Neuronal stem cell (in vitro differentiated cells): ENCODE measurements at regions not wholly inside any gene's neighbourhood (a gene's known extent, or its start where the extent isn't known, plus 50 kb on each side); places are given as distances from the start of the nearest gene placed in this dataset.

Experiments used
- DNase-seq: peaks from one replicate; pipeline ENCODE4 v3.0.0-alpha.2; 2013; ENCODE audit warnings: low spot score
- H2AFZ ChIP-seq: one replicate; pipeline ENCODE4 v1.6.1; 2013; ENCODE audit warnings: mild to moderate bottlenecking, low read length, inconsistent platforms
- H2AK5ac ChIP-seq: 2 replicates; pipeline ENCODE4 v1.6.1; 2013; ENCODE audit warnings: low read depth, mild to moderate bottlenecking, inconsistent platforms, low read length, moderate library complexity, mixed read lengths
- H2BK120ac ChIP-seq: 2 replicates; pipeline ENCODE4 v1.6.1; 2013; ENCODE audit warnings: low read depth, mild to moderate bottlenecking, inconsistent platforms, low read length, moderate library complexity, mixed read lengths
- H2BK12ac ChIP-seq: one replicate; pipeline ENCODE4 v1.6.1; 2013; ENCODE audit warnings: low read length, inconsistent platforms
- H2BK15ac ChIP-seq: 2 replicates; pipeline ENCODE4 v1.6.1; 2013; ENCODE audit warnings: mild to moderate bottlenecking, low read length, inconsistent platforms, mixed read lengths
- H2BK5ac ChIP-seq: one replicate; pipeline ENCODE4 v1.6.1; 2013; ENCODE audit warnings: inconsistent platforms, mild to moderate bottlenecking, low read length, moderate library complexity
- H3K14ac ChIP-seq: one replicate; pipeline ENCODE4 v1.6.1; 2013; ENCODE audit warnings: low read length, inconsistent platforms
- H3K18ac ChIP-seq: 2 replicates; pipeline ENCODE4 v1.6.1; 2013; ENCODE audit warnings: low read length, inconsistent platforms
- H3K23ac ChIP-seq: 2 replicates; pipeline ENCODE4 v1.6.1; 2013; ENCODE audit warnings: low read depth, mild to moderate bottlenecking, mixed read lengths, low read length, inconsistent platforms; ENCODE audit not compliant: poor library complexity
- H3K27ac ChIP-seq: replicated peaks from 3 replicates; pipeline ENCODE4 v1.5.1; 2013; ENCODE audit warnings: low read length, inconsistent platforms
- H3K27me3 ChIP-seq, 3 experiments: 2 replicates each; pipeline ENCODE4 v1.6.1; 2013; ENCODE audit warnings: low read length in 3 of 3, mild to moderate bottlenecking in 2 of 3, inconsistent platforms in 1 of 3, low read depth in 1 of 3, mixed read lengths in 1 of 3, moderate library complexity in 1 of 3; ENCODE audit not compliant: control insufficient read depth in 3 of 3, insufficient read depth in 3 of 3
- H3K36me3 ChIP-seq, 2 donors: replicated peaks in 1 of 2; 2 replicates each; pipeline ENCODE4 v1.6.1; 2013; ENCODE audit warnings: low read length in 2 of 2; ENCODE audit not compliant: control insufficient read depth in 2 of 2, insufficient read depth in 2 of 2
- H3K4ac ChIP-seq: 2 replicates; pipeline ENCODE4 v1.6.1; 2013; ENCODE audit warnings: inconsistent platforms, mild to moderate bottlenecking, low read length, moderate library complexity
- H3K4me1 ChIP-seq, 2 donors: 1 replicate in 1 of 2; 2 replicates in 1 of 2; pipeline ENCODE4 v1.6.1; 2013; ENCODE audit warnings: low read length in 2 of 2, low read depth in 1 of 2; ENCODE audit not compliant: control insufficient read depth in 2 of 2, insufficient read depth in 1 of 2
- H3K4me2 ChIP-seq: one replicate; pipeline ENCODE4 v1.6.1; 2013; ENCODE audit warnings: mild to moderate bottlenecking, low read length, inconsistent platforms; ENCODE audit not compliant: insufficient read depth, poor library complexity, severe bottlenecking
- H3K4me3 ChIP-seq, 2 donors: 2 replicates each; pipeline ENCODE4 v1.5.1; 2013; ENCODE audit warnings: low read length in 2 of 2, mild to moderate bottlenecking in 2 of 2, inconsistent platforms in 1 of 2, moderate library complexity in 1 of 2
- H3K79me1 ChIP-seq: one replicate; pipeline ENCODE4 v1.6.1; 2013; ENCODE audit warnings: low read depth, mild to moderate bottlenecking, inconsistent platforms, low read length, moderate library complexity
- H3K9ac ChIP-seq: one replicate; pipeline ENCODE4 v1.6.1; 2013; ENCODE audit warnings: mild to moderate bottlenecking, low read depth, low read length, inconsistent platforms; ENCODE audit not compliant: poor library complexity
- H3K9me3 ChIP-seq, 2 donors: replicated peaks in 1 of 2; 2 replicates each; pipeline versions ENCODE3 to v1.6.1; 2013; ENCODE audit warnings: low read length in 2 of 2, mild to moderate bottlenecking in 2 of 2, inconsistent platforms in 1 of 2, low read depth in 1 of 2, mixed read lengths in 1 of 2, moderate library complexity in 1 of 2; ENCODE audit not compliant: control insufficient read depth in 2 of 2, insufficient read depth in 1 of 2
- H4K8ac ChIP-seq: one replicate; pipeline ENCODE4 v1.6.1; 2013; ENCODE audit warnings: low read depth, mild to moderate bottlenecking, inconsistent platforms, low read length, moderate library complexity
- H4K91ac ChIP-seq: one replicate; pipeline ENCODE4 v1.6.1; 2013; ENCODE audit warnings: low read length, low read depth, mild to moderate bottlenecking, inconsistent platforms; ENCODE audit not compliant: poor library complexity
- WGBS, 2 donors: extraction: QIAGEN DNeasy Blood & Tissue Kit; methylation state at CpG; one replicate each; pipeline ENCODE4 v1.1.7; 2013; ENCODE audit warnings: missing lambda C conversion rate in 2 of 2, mixed read lengths in 1 of 2; ENCODE audit not compliant: insufficient read length in 2 of 2, insufficient replicate concordance in 1 of 2; ENCODE audit errors: extremely low coverage in 2 of 2; 5-methylcytosine and 5-hydroxymethylcytosine counted together

DNA sequence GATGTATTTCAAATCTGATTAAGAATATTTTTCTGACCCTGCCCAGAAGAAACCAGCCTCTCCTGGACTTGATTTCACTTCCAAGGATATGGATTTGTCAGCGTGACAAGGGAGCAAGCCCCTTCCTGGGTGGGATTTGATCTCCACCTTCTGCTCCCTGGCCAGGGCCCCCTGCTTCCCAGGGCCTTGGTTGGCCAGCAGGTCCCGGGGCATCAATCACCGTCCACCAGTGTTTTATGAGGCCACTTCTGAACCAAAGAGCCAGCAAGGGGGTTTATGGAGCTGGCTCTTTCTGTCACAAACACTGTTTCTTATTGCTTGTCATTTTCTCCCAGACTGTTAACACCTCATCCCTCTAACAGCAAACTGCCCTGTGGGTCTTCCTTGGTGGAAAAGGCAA lies 320.5 kb upstream of the SKOR2 start:
- no peak overlapping the region for H3K27ac ChIP-seq

DNA sequence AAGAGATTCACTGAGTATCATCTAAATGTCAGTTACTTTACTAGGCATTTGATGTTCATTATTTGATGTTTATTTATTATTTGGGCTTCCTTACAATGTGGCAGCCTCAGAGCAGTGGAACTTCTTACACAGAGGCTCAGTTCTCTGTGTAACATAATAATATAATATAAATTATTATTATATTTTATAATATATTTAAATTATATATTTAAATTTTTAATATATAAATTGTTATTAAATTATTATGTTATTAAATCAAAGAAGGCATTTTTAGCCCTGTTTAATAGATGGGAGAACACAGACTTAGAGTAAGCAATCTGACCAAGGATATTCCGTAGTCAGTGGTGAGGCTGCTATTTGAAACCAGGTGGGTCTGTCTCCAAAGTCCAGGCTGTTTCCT lies 315.3 kb upstream of the SKOR2 start:
- H3K27me3 ChIP-seq: peaks cover 0 to 3% (median 0%) of the 10 kb centered on the region in 3 experiments
- no peak overlapping the region for H2AFZ ChIP-seq
- no peak overlapping the region for H3K4me2 ChIP-seq
- no peak overlapping the region for H2BK5ac ChIP-seq
- no peak overlapping the region for H2BK12ac ChIP-seq
- no peak overlapping the region for H3K18ac ChIP-seq
- H4K91ac ChIP-seq: no peak overlapping the region
- no peak overlapping the region for H3K4me3 ChIP-seq
- H3K27ac ChIP-seq: no peak overlapping the region
- peaks cover 0 to 2% of the 10 kb centered on the region in 2 donors for H3K9me3 ChIP-seq
- WGBS, 2 donors: no CpG with 5 or more reads among the region's 1 CpG
- no peaks in the 10 kb centered on the region for H3K79me1 ChIP-seq
- no peak overlapping the region for H2BK120ac ChIP-seq
- no peak overlapping the region for H3K9ac ChIP-seq
- H3K23ac ChIP-seq: no peak overlapping the region
- H2BK15ac ChIP-seq: no peak overlapping the region
- no peak overlapping the region for H4K8ac ChIP-seq
- H3K4ac ChIP-seq: no peak overlapping the region
- H3K14ac ChIP-seq: no peak overlapping the region
- no peak for DNase-seq
- no peaks in the 10 kb centered on the region for H3K36me3 ChIP-seq
- no peaks in the 10 kb centered on the region for H3K4me1 ChIP-seq
- H2AK5ac ChIP-seq: no peak overlapping the region

More for the DNA sequence above, 320.5 kb upstream of the SKOR2 start:
- Histone ChIP-seq H2AK5ac (no peak overlapping the region), H2AFZ (no peak overlapping the region), H3K9ac (no peak overlapping the region), H4K8ac (no peak overlapping the region), H3K23ac (no peak overlapping the region), H3K4me1 (peaks cover 0 to 3% of the 10 kb centered on the region in 2 donors), H3K9me3 (no peaks in the 10 kb centered on the region), H3K4ac (no peak overlapping the region), H3K18ac (peak overlapping the region; percentile 81), H3K4me2 (no peak overlapping the region), H2BK15ac (peak overlapping the region; percentile 49), H3K79me1 (no peaks in the 10 kb centered on the region), H3K14ac (no peak overlapping the region), H3K36me3 (no peaks in the 10 kb centered on the region), H2BK12ac (no peak overlapping the region), H3K4me3 (no peak overlapping the region), H2BK120ac (no peak overlapping the region), H3K27me3 (peaks cover 0 to 3% (median 0%) of the 10 kb centered on the region in 3 experiments), H2BK5ac (no peak overlapping the region), H4K91ac (no peak overlapping the region)
- no CpG with 5 or more reads among the region's 3 CpGs for WGBS, 2 donors
- DNase-seq: no peak

DNA sequence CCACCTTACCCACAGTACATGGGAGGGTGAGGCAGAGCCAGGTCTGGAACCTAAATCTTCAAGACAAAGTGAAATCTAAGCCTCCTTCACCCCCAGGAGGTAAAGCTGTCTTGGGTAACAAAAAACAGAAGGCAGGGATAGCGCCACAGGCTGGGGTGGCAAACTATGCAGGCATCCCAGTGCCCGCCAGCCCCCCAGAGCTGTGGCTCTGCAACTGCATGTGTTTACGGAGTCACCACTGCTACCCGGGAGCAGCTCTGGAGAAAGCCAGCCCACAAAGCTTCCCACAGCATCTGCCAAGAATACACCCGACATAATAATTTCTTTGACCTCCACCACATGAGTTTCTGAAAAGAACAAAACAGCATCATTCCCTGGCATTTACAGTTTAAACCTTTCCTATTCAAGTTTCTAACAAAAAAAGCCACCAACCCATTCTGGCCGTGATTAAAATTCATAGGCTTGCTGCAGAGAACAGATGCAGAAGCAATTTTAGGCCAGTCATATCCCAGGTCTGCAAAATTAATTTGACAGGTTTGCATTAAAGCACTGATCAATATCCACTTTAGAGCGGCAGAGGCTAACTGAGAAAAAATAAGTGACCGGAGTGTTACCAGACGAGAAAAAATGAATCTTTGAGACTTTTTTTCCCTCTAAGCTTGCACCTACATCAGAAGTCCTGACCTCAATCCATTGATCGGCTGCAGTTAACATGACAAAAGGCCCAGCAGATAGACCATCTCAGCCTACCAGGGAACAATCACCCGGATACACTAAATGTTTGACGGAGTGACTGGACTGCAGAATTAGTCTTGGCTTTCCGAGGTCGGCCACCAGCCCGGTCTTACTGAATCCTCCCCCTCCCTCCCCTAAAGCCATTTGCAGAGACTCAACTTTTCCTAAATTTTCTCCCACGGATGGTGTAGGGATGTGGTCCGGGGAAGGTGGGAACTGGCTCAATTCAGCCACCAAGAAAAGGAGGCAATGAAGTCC lies 309.6 kb upstream of the SKOR2 start:
- Histone ChIP-seq H3K79me1 (no peaks in the 10 kb centered on the region), H3K4me3 (no peak overlapping the region), H4K91ac (no peak overlapping the region), H3K4me2 (no peak overlapping the region), H3K36me3 (no peaks in the 10 kb centered on the region), H3K27ac (no peak overlapping the region), H3K9me3 (peaks cover 0 to 2% of the 10 kb centered on the region in 2 donors), H2AK5ac (no peak overlapping the region), H2BK5ac (no peak overlapping the region), H2BK120ac (no peak overlapping the region), H2BK12ac (no peak overlapping the region), H3K18ac (no peak overlapping the region), H3K9ac (no peak overlapping the region), H2AFZ (no peak overlapping the region), H2BK15ac (no peak overlapping the region), H3K14ac (no peak overlapping the region), H3K27me3 (no peaks in the 10 kb centered on the region), H3K4me1 (peaks cover 6 to 14% of the 10 kb centered on the region in 2 donors), H3K4ac (no peak overlapping the region), H3K23ac (no peak overlapping the region), H4K8ac (no peak overlapping the region)
- no peak for DNase-seq
- WGBS, 2 donors: no CpG with 5 or more reads among the region's 17 CpGs

DNA sequence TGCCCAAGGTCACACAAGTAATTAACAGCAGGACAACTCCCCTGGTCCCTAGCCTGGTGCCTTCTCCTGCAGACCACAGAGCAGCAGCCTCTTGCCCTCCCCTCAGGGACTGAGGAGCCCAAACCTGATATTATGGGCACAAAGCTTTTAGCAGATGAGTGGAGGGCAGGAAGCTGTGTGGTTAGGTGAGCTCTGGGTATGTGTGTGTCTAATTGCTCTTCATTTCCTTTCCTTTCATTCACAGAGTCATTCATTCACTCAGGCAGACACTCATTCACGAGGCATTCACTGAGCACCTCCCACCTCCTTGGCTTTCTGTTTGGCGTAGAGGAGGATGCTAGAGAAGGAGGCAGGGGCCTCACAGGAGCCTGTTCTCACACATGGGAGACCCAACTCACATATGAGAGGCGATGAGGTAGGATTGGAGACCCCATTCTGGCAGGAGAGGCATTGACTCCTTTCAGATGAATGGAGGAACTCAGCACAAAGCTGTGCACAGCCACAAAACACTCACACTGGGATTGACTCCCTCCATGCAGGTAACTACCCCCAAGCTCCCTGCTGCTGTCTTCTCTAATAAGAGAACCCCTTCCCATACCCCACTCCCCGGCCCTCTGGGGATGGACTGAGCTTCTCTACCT lies 306.8 kb upstream of the SKOR2 start:
- Histone ChIP-seq H3K27ac (no peak overlapping the region), H2AFZ (no peak overlapping the region), H2BK120ac (no peak overlapping the region), H4K8ac (no peak overlapping the region), H3K4me2 (no peak overlapping the region), H3K4me1 (peaks cover 6 to 14% of the 10 kb centered on the region in 2 donors), H3K4me3 (no peak overlapping the region), H2AK5ac (no peak overlapping the region), H3K27me3 (no peaks in the 10 kb centered on the region), H2BK15ac (no peak overlapping the region), H3K14ac (no peak overlapping the region), H3K9me3 (peaks cover 0 to 2% of the 10 kb centered on the region in 2 donors), H3K4ac (no peak overlapping the region), H3K23ac (no peak overlapping the region), H3K18ac (no peak overlapping the region), H3K36me3 (no peaks in the 10 kb centered on the region), H2BK5ac (no peak overlapping the region), H2BK12ac (no peak overlapping the region), H3K9ac (no peak overlapping the region), H3K79me1 (no peaks in the 10 kb centered on the region), H4K91ac (no peak overlapping the region)
- DNase-seq: no peak
- no CpG with 5 or more reads among the region's 4 CpGs for WGBS, 2 donors
